GM23248 (cell line): ENCODE measurements at regions not wholly inside any gene's neighbourhood (a gene's known extent, or its start where the extent isn't known, plus 50 kb on each side); places are given as distances from the start of the nearest gene placed in this dataset.

ENCODE experiments used
- DNase-seq: peaks from one replicate; pipeline ENCODE4 v3.0.0-alpha.2; 2015
- H2AFZ ChIP-seq: fragments of 200-600 bp; sonication (generic); 2 replicates; pipeline ENCODE4 v1.6.1; 2016; ENCODE audit warnings: antibody characterized with exemption
- H3F3A ChIP-seq: fragments of 200-600 bp; sonication (generic); 2 replicates; pipeline ENCODE4 v1.6.1; 2016; ENCODE audit warnings: mild to moderate bottlenecking, antibody characterized with exemption, mixed run types; ENCODE audit not compliant: insufficient read depth
- H3K27ac ChIP-seq: fragments of 200-600 bp; sonication (generic); 2 replicates; pipeline ENCODE4 v1.5.1; 2016; ENCODE audit warnings: mild to moderate bottlenecking
- H3K27me3 ChIP-seq: fragments of 200-600 bp; sonication (generic); replicated peaks from 2 replicates; pipeline ENCODE4 v1.6.1; 2016; ENCODE audit warnings: mild to moderate bottlenecking; ENCODE audit not compliant: insufficient read depth
- H3K36me3 ChIP-seq: fragments of 200-600 bp; sonication (generic); 2 replicates; pipeline ENCODE4 v1.6.1; 2016; ENCODE audit warnings: low read depth, mild to moderate bottlenecking
- H3K4me1 ChIP-seq: fragments of 200-600 bp; sonication (generic); 2 replicates; pipeline ENCODE4 v1.6.1; 2016; ENCODE audit warnings: mild to moderate bottlenecking; ENCODE audit not compliant: insufficient read depth
- H3K4me2 ChIP-seq: fragments of 200-600 bp; sonication (generic); one replicate; pipeline ENCODE4 v1.6.1; 2016; ENCODE audit warnings: mild to moderate bottlenecking; ENCODE audit not compliant: unreplicated experiment
- H3K4me3 ChIP-seq: fragments of 200-600 bp; sonication (generic); 2 replicates; pipeline ENCODE4 v1.5.1; 2016; ENCODE audit warnings: mild to moderate bottlenecking
- H3K79me2 ChIP-seq: fragments of 200-600 bp; sonication (generic); 2 replicates; pipeline ENCODE4 v1.6.1; 2016; ENCODE audit warnings: mild to moderate bottlenecking; ENCODE audit not compliant: insufficient read depth
- H3K9ac ChIP-seq: fragments of 200-600 bp; sonication (generic); 2 replicates; pipeline ENCODE4 v1.6.1; 2016; ENCODE audit warnings: mild to moderate bottlenecking
- H3K9me2 ChIP-seq: fragments of 200-600 bp; sonication (generic); 2 replicates; pipeline ENCODE4 v1.6.1; 2016; ENCODE audit warnings: mixed run types, mild to moderate bottlenecking, moderate library complexity; ENCODE audit not compliant: insufficient read depth
- H3K9me3 ChIP-seq: fragments of 200-600 bp; sonication (generic); one replicate; pipeline ENCODE4 v1.6.1; 2017; ENCODE audit warnings: low read depth
- H4K20me1 ChIP-seq: fragments of 200-600 bp; sonication (generic); 2 replicates; pipeline ENCODE4 v1.6.0; 2016; ENCODE audit not compliant: insufficient read depth
- EZH2 ChIP-seq: fragments of 200-600 bp; sonication (generic); IDR thresholded peaks from 2 replicates; pipeline ENCODE4 v1.6.1; 2018; ENCODE audit warnings: antibody characterized with exemption, mild to moderate bottlenecking; ENCODE audit not compliant: insufficient read depth, poor library complexity, severe bottlenecking
- EZH2phosphoT487 ChIP-seq: fragments of 200-600 bp; sonication (generic); IDR thresholded peaks from 2 replicates; pipeline ENCODE4 v1.6.1; 2018; ENCODE audit warnings: antibody characterized with exemption, moderate library complexity, mild to moderate bottlenecking, low read depth; ENCODE audit not compliant: insufficient read depth
- WGBS, 2 experiments: methylation state at CpG; one replicate each; pipeline ENCODE4 v1.1.6; 2015 to 2017; ENCODE audit warnings: low lambda C conversion rate in 2 of 2, low coverage in 1 of 2; ENCODE audit errors: missing lambda C conversion rate in 2 of 2; 5-methylcytosine and 5-hydroxymethylcytosine counted together
- in situ Hi-C: fragments of 300-500 bp; cut with MboI; formaldehyde crosslinking; loops from 2 replicates; pipeline ENCODE4 v1.15.0; 2020

DNA sequence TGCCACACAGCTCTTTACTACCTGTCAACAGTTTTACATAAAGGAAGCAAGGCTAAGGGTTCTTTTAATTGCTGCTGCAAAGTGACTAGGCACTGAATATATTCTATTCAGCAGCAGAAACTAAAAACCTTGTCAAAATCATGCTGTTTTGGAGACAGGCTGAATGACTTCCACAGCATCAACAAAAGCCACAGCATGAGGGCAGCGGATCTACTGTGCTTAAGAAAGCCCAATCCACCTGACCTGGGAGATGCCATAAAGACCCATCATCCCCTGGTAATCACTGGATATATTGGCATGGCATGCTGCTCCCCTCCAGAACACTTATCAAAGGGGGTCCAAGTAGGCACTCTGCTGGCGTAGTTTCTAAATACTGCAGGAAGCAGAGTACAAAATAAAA lies 715.1 kb upstream of the SLC8A1 start:
- no peak overlapping the region for H3K4me2 ChIP-seq
- WGBS, 2 experiments: 34 to 38% methylated on average over 2 of the region's 2 CpGs

DNA sequence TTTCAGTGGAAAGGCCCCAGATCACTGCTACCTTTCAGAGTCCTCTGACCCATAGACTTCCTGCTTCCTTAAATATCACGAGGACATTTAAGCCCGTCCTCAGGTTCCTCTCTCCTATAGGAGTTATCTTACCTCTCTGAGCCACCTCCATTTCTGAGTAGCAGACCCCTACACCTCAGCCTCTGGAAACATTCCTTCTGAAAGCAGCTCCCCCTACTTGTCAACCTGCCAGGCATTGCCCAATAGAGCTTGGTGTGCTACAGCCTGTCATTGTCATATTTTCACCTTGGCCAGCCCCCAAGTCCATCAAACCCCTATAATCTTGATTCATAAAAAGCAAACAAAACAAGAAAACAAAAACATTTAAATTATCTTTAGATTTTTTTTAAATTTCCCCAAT lies 717.9 kb upstream of the SLC8A1 start:
- Histone ChIP-seq H3K27ac (no peak overlapping the region), H3K4me1 (no peaks in the 10 kb centered on the region), H2AFZ (no peak overlapping the region), H3K9me3 (no peaks in the 10 kb centered on the region), H3K27me3 (no peaks in the 10 kb centered on the region), H3K9ac (no peak overlapping the region), H4K20me1 (no peaks in the 10 kb centered on the region), H3F3A (no peaks in the 10 kb centered on the region), H3K4me2 (no peak overlapping the region), H3K79me2 (no peaks in the 10 kb centered on the region), H3K4me3 (no peak overlapping the region), H3K36me3 (no peaks in the 10 kb centered on the region), H3K9me2 (no peaks in the 10 kb centered on the region)
- DNase-seq: no peak
- TF ChIP-seq EZH2 (no peak), EZH2phosphoT487 (no peak)
- WGBS, 2 experiments: 36 to 42% methylated on average over 2 of the region's 2 CpGs
- in situ Hi-C loops: no loop called here

More for the DNA sequence above, 715.1 kb upstream of the SLC8A1 start:
- Histone ChIP-seq H3K27ac (no peak overlapping the region), H3K4me3 (no peak overlapping the region), H3K79me2 (no peaks in the 10 kb centered on the region), H3K9ac (no peak overlapping the region), H3K36me3 (no peaks in the 10 kb centered on the region), H3K9me2 (no peaks in the 10 kb centered on the region), H3K27me3 (no peaks in the 10 kb centered on the region), H3F3A (no peaks in the 10 kb centered on the region), H3K4me1 (no peaks in the 10 kb centered on the region), H3K9me3 (no peaks in the 10 kb centered on the region), H4K20me1 (no peaks in the 10 kb centered on the region), H2AFZ (no peak overlapping the region)
- DNase-seq: no peak
- TF ChIP-seq EZH2phosphoT487: no peak
- TF ChIP-seq EZH2: no peak
- in situ Hi-C loops: no loop called here

DNA sequence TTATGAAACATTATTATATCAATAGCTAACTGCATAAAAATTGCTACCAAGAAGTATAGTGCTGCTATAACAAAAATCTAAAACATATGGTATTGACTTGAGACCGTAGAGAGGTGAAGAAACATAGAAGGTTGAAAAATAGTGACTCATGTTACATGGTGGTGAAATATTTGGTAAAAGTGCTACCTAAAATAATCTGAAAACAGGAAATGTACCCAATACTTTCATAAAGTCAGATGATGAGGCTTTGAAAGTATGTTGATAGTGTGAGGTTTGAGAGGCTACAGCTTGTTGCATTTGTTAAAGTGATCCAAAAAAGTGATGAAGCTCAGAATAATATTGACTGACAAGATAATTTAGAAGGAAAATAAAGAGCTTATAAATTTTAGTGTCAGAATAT lies 718.7 kb upstream of the SLC8A1 start:
- H3K9ac ChIP-seq: no peak overlapping the region
- H3F3A ChIP-seq: no peaks in the 10 kb centered on the region
- H3K79me2 ChIP-seq: no peaks in the 10 kb centered on the region
- H3K4me2 ChIP-seq: no peak overlapping the region
- TF ChIP-seq EZH2: no peak
- no peak for TF ChIP-seq EZH2phosphoT487
- H3K36me3 ChIP-seq: no peaks in the 10 kb centered on the region
- H3K9me2 ChIP-seq: no peaks in the 10 kb centered on the region
- no peak overlapping the region for H2AFZ ChIP-seq
- no peak overlapping the region for H3K4me3 ChIP-seq
- no peaks in the 10 kb centered on the region for H3K4me1 ChIP-seq
- WGBS, 2 experiments: 46 to 53% methylated on average over 1 of the region's 1 CpG
- H4K20me1 ChIP-seq: no peaks in the 10 kb centered on the region
- no peak overlapping the region for H3K27ac ChIP-seq
- H3K9me3 ChIP-seq: no peaks in the 10 kb centered on the region
- DNase-seq: no peak
- no peaks in the 10 kb centered on the region for H3K27me3 ChIP-seq
- in situ Hi-C loops: no loop called here

DNA sequence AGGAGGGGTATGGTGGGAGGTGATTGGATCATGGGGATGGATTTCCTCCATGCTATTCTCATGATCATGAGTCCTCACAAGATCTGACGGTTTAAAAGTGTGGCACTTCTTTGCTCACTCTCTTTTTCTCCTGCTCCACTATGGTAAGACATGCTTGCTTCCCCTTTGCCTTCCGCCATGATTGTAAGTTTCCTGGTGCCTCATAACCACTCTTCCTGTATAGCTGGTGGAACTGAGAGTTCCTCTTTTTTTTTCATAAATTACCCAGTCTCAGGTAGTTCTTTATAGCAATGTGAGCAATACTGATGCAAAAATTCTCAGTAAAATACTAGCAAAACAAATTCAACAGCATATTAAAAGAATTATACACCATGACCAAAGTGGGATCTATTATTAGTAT lies 728.5 kb upstream of the SLC8A1 start:
- Histone ChIP-seq H3K4me1 (no peaks in the 10 kb centered on the region), H3K79me2 (no peaks in the 10 kb centered on the region), H3K4me3 (no peak overlapping the region), H3K36me3 (no peaks in the 10 kb centered on the region), H3F3A (no peaks in the 10 kb centered on the region), H3K9me2 (no peaks in the 10 kb centered on the region), H2AFZ (no peak overlapping the region), H4K20me1 (no peaks in the 10 kb centered on the region), H3K27me3 (no peaks in the 10 kb centered on the region), H3K4me2 (no peak overlapping the region), H3K9me3 (no peaks in the 10 kb centered on the region), H3K9ac (no peak overlapping the region), H3K27ac (no peak overlapping the region)
- TF ChIP-seq EZH2phosphoT487 (no peak), EZH2 (no peak)
- in situ Hi-C loops: no loop called here
- no peak for DNase-seq
- WGBS, 2 experiments: 17 to 25% methylated on average over 2 of the region's 2 CpGs

GRCh38 chr2:41182961-41183360 lies 731.1 kb upstream of the SLC8A1 start:
- no peaks in the 10 kb centered on the region for H3K9me2 ChIP-seq
- H4K20me1 ChIP-seq: no peaks in the 10 kb centered on the region
- in situ Hi-C loops: no loop called here
- H3K36me3 ChIP-seq: no peaks in the 10 kb centered on the region
- H3K9me3 ChIP-seq: no peaks in the 10 kb centered on the region
- no peaks in the 10 kb centered on the region for H3F3A ChIP-seq
- H3K4me1 ChIP-seq: no peaks in the 10 kb centered on the region
- no peak overlapping the region for H3K9ac ChIP-seq
- H2AFZ ChIP-seq: no peak overlapping the region
- H3K27me3 ChIP-seq: no peaks in the 10 kb centered on the region
- no peak overlapping the region for H3K4me2 ChIP-seq
- no peak for TF ChIP-seq EZH2
- TF ChIP-seq EZH2phosphoT487: no peak
- WGBS, 2 experiments: 10 to 17% methylated on average over 5 of the region's 5 CpGs
- no peak overlapping the region for H3K4me3 ChIP-seq
- H3K27ac ChIP-seq: no peak overlapping the region
- no peak for DNase-seq
- no peaks in the 10 kb centered on the region for H3K79me2 ChIP-seq
